ENCODE measurements at regions not wholly inside any gene's neighbourhood (a gene's known extent, or its start where the extent isn't known, plus 50 kb on each side); places are given as distances from the start of the nearest gene placed in this dataset.

DNA sequence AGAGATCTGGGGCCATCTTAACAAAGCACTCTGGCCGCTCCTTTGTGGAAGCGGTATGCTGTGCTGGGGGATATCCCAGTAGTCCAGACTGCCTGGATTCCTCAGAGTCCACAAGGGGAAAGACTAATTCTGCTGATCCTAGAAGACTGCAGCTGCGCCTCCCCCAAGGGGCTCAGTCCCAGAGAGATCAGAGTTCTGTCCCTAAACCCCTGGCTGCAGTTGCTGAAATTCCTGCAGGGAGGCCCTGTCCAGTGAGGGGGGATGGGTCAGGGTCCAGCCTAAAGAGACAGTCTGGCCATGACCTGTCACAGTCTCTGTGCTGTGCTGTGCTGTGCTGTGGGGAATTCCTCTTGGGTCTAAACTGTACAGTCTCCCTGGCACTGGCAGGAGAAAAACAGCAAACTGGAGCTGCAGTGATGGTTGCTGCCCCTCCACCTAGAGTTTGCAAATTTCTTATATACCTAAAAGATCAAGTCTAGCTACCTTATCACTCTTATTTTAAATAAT, 575.1 kb upstream of the UBE2E2 start:
- Histone ChIP-seq H3K9me3 (peaks cover 0 to 2% of the 10 kb centered on the region in 2 donors), H3K4me1 (no peaks in the 10 kb centered on the region), H3K27me3 (no peaks in the 10 kb centered on the region), H3K27ac (no peak overlapping the region), H3K36me3 (no peaks in the 10 kb centered on the region), H3K4me3 (no peak overlapping the region)
- intact Hi-C loops (cut with DNase I; ENCODE audit: low total_unique reads): no loop called here
- TF ChIP-seq POLR2AphosphoS5 (IDR thresholded peaks at IDR 0.05): no peak
- DNase-seq (ENCODE audit: low spot score in 2 of 2): no peak

- Histone ChIP-seq H3K4me3 (no peak overlapping the region), H3K9me3 (peaks cover 0 to 3% of the 10 kb centered on the region in 2 donors), H3K27me3 (no peaks in the 10 kb centered on the region), H3K4me1 (no peaks in the 10 kb centered on the region), H3K27ac (no peak overlapping the region), H3K36me3 (no peaks in the 10 kb centered on the region)
- no peak for DNase-seq (ENCODE audit: low spot score in 2 of 2)
- TF ChIP-seq POLR2AphosphoS5 (IDR thresholded peaks at IDR 0.05): no peak
- TF ChIP-seq POLR2A (IDR thresholded peaks at IDR 0.05): no peak
- TF ChIP-seq, protein P1, sequence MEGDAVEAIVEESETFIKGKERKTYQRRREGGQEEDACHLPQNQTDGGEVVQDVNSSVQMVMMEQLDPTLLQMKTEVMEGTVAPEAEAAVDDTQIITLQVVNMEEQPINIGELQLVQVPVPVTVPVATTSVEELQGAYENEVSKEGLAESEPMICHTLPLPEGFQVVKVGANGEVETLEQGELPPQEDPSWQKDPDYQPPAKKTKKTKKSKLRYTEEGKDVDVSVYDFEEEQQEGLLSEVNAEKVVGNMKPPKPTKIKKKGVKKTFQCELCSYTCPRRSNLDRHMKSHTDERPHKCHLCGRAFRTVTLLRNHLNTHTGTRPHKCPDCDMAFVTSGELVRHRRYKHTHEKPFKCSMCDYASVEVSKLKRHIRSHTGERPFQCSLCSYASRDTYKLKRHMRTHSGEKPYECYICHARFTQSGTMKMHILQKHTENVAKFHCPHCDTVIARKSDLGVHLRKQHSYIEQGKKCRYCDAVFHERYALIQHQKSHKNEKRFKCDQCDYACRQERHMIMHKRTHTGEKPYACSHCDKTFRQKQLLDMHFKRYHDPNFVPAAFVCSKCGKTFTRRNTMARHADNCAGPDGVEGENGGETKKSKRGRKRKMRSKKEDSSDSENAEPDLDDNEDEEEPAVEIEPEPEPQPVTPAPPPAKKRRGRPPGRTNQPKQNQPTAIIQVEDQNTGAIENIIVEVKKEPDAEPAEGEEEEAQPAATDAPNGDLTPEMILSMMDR (IDR thresholded peaks at IDR 0.05): no peak
- intact Hi-C loops (cut with DNase I; ENCODE audit: low total_unique reads): no loop called here
Measured at GRCh38 chr3:22632536-22632935, 570.6 kb upstream of the UBE2E2 start.

- no peak for DNase-seq (ENCODE audit: low spot score in 2 of 2)
- Histone ChIP-seq H3K4me1 (no peaks in the 10 kb centered on the region), H3K9me3 (peaks cover 0 to 3% of the 10 kb centered on the region in 2 donors), H3K4me3 (no peak overlapping the region), H3K27ac (no peak overlapping the region), H3K27me3 (no peaks in the 10 kb centered on the region), H3K36me3 (no peaks in the 10 kb centered on the region)
- intact Hi-C loops (cut with DNase I; ENCODE audit: low total_unique reads): no loop called here
- TF ChIP-seq, protein P1 (IDR thresholded peaks at IDR 0.05): no peak
- TF ChIP-seq POLR2AphosphoS5 (IDR thresholded peaks at IDR 0.05): no peak
- no peak for TF ChIP-seq POLR2A (IDR thresholded peaks at IDR 0.05)
Measured at GRCh38 chr3:22634433-22634832, 568.7 kb upstream of the UBE2E2 start.

DNA sequence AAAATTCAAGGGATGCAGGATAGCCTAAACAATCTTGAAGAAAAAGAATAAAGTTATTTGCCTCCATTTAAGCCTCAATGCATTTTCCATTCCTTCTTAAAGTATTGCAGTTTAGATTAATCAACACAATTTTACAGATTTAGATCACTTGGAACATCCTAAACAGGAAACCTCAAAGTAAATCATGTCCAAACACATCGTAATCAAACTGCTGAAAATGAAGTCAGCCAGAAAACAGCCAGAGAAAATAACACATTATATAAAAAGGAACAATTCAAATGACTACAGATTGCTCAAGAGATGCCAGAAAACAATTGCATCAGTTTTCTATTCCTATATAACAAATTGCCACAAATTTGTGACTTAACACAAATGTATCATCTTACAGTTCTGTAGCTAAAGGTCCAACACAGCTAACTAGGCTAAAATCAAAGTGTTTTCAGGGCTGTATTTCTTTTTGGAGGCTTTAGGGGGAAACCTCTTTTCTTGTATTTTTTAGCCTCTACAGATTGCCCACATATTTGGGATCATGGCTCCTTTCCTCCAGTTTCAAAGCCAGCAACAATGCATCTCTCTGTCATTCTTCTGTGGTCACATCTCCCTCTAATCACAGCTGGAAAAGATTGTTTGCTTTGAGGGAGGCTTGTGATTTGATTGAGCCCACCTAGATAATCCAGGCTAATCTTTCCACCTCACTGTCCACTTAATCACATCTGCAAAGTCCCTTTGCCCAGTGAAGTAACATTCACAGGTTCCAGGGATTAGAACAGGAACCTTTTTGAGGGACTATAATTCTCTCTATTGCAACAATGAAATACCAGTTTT, 543.3 kb upstream of the UBE2E2 start:
- Histone ChIP-seq H3K36me3 (no peaks in the 10 kb centered on the region), H3K9me3 (peaks cover 0 to 4% of the 10 kb centered on the region in 2 donors), H3K4me3 (no peak overlapping the region), H3K27ac (no peak overlapping the region), H3K4me1 (no peaks in the 10 kb centered on the region), H3K27me3 (no peaks in the 10 kb centered on the region)
- intact Hi-C loops (cut with DNase I; ENCODE audit: low total_unique reads): no loop called here
- no peak for DNase-seq (ENCODE audit: low spot score in 2 of 2)
- TF ChIP-seq POLR2AphosphoS5 (IDR thresholded peaks at IDR 0.05): no peak

DNA sequence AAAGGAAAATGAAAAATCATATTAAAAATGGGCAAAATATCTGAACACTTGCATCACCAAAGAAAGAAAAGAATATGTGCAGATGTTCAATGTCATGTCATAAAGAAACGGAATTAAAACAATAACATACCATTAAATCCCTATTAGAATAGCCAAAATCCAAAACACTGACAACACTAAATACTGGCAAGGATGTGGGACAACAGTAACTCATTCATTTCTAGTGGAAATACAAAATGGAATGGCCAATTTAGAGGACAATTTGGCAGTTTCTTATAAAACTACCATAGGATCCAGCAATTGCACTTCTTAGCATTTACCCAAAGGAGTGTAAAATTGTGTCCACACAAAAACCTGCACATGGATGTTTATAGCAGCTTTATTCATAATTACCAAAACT, 542.5 kb upstream of the UBE2E2 start:
- Histone ChIP-seq H3K36me3 (no peaks in the 10 kb centered on the region), H3K27me3 (no peaks in the 10 kb centered on the region), H3K27ac (no peak overlapping the region), H3K9me3 (peaks cover 0 to 4% of the 10 kb centered on the region in 2 donors), H3K4me3 (no peak overlapping the region), H3K4me1 (no peaks in the 10 kb centered on the region)
- intact Hi-C loops (cut with DNase I; ENCODE audit: low total_unique reads): no loop called here
- no peak for DNase-seq (ENCODE audit: low spot score in 2 of 2)
- no peak for TF ChIP-seq POLR2AphosphoS5 (IDR thresholded peaks at IDR 0.05)
- TF ChIP-seq, protein P1 (IDR thresholded peaks at IDR 0.05): no peak
- no peak for TF ChIP-seq POLR2A (IDR thresholded peaks at IDR 0.05)

- Histone ChIP-seq H3K27ac (no peak overlapping the region), H3K4me3 (no peak overlapping the region), H3K36me3 (no peaks in the 10 kb centered on the region), H3K9me3 (peaks cover 0 to 4% of the 10 kb centered on the region in 2 donors), H3K27me3 (no peaks in the 10 kb centered on the region), H3K4me1 (no peaks in the 10 kb centered on the region)
- DNase-seq (ENCODE audit: low spot score in 2 of 2): no peak
- intact Hi-C loops (cut with DNase I; ENCODE audit: low total_unique reads): no loop called here
- TF ChIP-seq, protein P1 (IDR thresholded peaks at IDR 0.05): no peak
- TF ChIP-seq POLR2A (IDR thresholded peaks at IDR 0.05) (no peak), POLR2AphosphoS5 (IDR thresholded peaks at IDR 0.05) (no peak)
Measured at GRCh38 chr3:22661121-22661700, 541.9 kb upstream of the UBE2E2 start.
